HG03378 (cell line): ENCODE measurements at regions not wholly inside any gene's neighbourhood (a gene's known extent, or its start where the extent isn't known, plus 50 kb on each side); places are given as distances from the start of the nearest gene placed in this dataset.

Experiments used
- ATAC-seq: cut with Tn5 transposase; IDR thresholded peaks from one replicate; pipeline ENCODE4 v1.9.1; 2021; ENCODE audit warnings: mild to moderate bottlenecking, moderate library complexity; ENCODE audit not compliant: unreplicated experiment

- ATAC-seq, result no peak
These were observed 61.3 kb upstream of the NFKB1 start for GRCh38 chr4:102439812-102440211.

- no peak for ATAC-seq
These were observed 60.7 kb upstream of the NFKB1 start for GRCh38 chr4:102440498-102440897.

GRCh38 chr4:102441978-102442911 lies 58.9 kb upstream of the NFKB1 start:
- ATAC-seq, result no peak

GRCh38 chr4:102444752-102445151 lies 56.4 kb upstream of the NFKB1 start:
- ATAC-seq, result no peak

GRCh38 chr4:102445213-102445612 lies 55.9 kb upstream of the NFKB1 start:
- ATAC-seq, result no peak

- ATAC-seq, result peak; percentile 50
These were observed 53.7 kb upstream of the NFKB1 start for GRCh38 chr4:102447413-102447812.

- peak; percentile 78 for ATAC-seq
These were observed 51.3 kb upstream of the NFKB1 start for GRCh38 chr4:102449751-102450352.

GRCh38 chr4:102451266-102451665 lies 49.9 kb upstream of the NFKB1 start:
- no peak for ATAC-seq
